HG03460 (cell line): ENCODE measurements at regions not wholly inside any gene's neighbourhood (a gene's known extent, or its start where the extent isn't known, plus 50 kb on each side); places are given as distances from the start of the nearest gene placed in this dataset.

Source experiments
- ATAC-seq: cut with Tn5 transposase; IDR thresholded peaks from one replicate; pipeline ENCODE4 v1.9.1; 2021; ENCODE audit not compliant: unreplicated experiment

DNA sequence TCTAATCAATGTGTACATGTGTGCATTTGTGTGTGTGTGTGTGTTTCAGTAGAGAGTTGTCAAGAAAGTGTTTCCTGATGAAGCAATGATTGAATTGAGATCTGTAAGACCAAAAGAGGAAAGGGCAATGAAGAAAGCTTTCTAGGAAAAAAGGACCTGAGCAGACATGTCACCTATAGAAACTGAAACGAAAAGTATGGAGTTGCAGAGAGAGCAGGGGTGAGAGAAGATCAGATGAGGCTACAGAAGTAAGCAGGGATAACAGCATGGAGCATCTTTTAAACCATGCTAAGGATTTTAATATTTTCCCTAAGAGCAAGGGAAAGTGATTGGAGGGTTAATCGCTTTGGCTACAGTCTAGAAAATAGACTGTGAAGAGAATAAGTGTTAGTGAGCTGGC, 1459.4 kb upstream of the TENM4 start:
- peak; percentile 81 for ATAC-seq

DNA sequence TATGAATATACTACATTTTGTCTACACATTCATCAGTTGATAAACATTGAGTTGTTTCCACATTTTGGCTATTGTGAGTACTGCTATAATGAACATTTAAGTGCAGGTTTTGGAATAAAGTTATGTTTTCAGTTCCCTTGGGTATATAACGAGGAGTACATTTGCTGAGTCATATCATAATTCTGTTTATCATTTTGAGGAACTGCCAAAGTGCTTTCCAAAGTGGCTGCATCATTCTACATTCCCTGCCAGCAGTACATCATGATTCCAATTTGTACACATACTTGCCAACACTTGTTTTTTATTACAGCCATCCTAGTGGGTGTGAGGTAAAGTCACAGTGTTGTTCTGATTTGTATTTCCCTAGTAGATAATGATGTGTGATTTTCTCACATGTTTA, 1458.6 kb upstream of the TENM4 start:
- no peak for ATAC-seq

DNA sequence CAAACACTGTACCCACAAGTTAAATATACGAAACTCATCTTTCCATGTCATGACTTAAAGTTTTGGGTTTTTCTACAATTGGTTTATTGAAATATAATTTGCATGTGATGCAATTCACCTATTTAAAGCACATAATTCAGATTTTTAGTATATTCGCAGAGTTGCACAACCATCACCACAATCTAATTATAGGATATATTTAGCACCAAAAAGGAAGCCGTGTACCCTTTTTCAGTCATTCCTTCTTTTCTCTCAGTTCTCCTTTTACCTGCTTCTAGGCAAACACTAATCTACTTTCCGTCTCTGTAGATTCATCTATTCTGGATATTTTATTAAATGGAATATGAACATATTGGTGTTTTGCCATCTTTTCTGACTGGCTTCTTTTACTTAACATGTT, 1458.1 kb upstream of the TENM4 start:
- ATAC-seq = no peak

DNA sequence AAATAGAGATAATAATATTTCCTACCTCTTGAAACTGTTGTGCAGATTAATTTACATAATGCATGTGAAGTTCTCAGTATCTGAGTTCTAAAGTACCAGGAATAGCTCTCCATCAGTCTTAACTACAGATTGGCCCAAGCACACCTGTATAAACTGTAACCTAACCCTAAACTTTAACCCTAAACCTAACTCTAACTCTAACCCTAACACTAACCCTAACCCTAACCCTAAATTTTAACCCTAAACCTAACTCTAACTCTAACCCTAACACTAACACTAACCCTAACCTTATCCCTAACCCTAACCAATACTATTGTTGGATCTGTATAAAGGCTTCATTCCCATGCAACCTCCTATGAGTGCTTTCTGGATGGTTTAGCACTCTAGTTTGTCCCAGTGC, 1445.9 kb upstream of the TENM4 start:
- ATAC-seq = no peak

DNA sequence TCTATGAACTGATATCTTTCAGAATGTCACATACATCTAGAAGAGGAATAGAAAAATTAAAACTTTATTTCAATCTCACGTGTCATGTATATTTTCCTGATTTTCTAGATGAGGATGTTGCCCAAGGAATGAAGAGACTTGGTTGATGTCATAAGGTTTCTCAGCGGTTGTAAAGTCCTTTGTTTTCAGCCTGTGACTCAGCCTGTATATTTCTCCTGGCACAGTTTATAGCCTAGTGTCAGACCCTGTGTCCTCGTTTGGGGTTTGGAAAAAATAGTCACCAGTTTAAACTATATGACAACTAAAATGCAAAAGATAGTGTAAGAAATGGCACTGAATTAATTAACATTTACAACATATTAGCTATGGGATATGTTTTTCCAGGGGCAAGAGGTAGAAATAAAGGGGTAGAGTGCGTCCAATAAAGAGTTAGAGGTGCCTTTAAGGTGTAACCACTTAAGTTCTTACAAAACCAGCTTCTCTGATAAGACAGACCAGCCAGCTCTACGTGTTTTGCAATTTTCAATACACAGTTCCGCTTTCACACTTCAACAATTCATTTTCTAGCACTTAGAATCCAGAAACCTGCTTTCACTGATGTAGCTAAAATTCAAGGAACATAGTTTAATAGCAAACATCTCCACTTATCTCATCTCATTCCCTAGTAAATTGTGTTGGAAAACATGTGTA, 1432.6 kb upstream of the TENM4 start:
- no peak for ATAC-seq

DNA sequence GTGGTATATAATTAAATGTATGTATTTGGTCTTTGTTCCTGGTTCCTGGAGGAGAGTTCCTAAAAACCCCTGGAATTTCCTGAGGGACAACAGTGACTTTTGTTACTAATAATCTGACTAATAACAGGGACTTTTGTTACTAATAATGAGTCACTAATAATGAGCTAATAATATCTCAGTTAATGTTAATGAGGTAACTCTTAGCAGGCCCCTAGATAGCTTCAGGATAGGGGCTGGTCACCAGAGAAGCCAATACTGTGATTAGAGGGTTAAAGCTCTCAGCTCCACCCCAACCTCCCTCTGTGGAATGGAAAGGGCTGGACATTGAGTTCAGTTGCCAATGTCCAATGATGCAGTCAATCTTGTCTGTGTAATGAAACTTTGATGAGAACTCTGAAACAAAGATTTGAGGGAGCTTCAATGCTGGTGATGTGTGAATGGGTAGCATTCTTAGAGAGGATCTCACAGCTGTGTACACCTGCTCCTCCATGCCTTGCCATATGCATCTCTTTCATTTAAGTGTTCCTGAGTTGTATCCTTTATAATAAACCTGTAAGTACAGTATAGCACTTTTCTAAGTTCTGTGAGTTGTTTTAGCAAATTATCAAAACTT, 1431.4 kb upstream of the TENM4 start:
- no peak for ATAC-seq

DNA sequence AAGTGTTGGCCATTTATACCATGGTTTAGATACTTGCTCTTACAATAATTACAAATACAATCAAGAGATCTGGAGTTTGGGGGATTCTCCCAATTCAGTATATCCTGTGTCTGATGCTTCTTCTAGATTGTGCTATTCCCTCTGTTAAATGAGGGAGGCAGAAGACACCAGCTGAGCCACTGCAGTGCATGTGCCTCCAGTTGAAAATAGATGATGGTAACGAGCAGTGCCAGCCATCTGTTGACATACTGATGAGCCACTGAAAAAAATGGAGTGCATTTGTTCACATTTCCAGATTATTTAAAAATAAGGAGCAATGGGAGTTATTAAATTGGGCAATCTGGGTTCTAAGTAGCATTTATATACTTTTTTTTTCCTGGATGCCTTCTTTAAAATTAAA, 1428.0 kb upstream of the TENM4 start:
- ATAC-seq = no peak

DNA sequence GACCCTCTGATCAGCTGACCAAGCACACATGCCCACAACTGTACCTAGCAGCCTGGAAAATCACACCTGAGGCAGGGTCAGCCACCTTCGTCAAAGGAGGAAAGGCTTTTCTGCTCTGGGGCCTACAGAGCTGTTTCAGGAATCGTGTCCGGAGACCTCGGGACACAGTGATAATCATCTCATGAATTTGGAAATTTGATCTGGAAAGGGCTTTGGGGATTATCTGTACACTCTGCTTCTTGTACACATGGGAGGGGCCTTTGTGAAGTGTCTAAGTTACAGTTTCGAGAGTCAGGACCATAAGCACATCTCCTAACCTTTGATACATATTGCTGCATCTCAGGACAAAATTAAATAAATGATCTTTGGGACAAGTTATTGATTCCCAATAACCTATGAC, 1421.2 kb upstream of the TENM4 start:
- ATAC-seq = no peak

DNA sequence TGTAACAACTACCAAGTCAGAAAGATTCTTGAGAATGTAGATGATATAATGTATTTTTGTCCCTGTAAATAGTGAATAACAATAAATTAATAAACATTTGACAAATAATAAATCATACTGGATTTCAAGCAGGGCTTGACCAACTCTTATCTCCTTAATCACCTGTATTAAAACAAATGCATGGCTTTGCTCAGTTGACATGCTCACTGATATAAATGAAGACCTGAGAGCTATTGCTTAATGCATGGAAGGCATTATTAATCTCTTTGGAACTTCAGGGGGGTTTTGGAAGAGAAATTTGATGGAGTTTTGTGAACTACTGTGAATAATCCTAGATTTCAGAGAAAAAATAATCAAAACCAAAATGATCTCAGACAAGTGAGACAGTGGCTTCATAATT, 1420.4 kb upstream of the TENM4 start:
- no peak for ATAC-seq

DNA sequence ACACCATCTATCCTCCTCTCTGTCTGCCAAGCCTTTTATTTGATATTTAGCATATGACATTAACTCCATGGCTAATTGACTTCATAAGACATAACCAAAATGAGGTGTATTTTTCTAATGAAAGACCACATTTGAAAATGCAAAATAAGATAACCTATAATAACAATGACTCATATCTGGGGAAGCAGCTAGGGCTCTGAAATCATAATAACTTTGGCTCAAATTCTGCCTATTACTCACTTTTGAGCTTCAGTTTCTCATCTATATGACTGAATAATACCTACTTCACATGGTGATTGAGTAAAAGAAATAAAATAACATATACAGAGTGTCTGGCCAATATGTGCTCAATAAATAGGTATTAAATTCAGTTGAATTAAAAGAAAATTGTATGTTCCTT, 1419.8 kb upstream of the TENM4 start:
- ATAC-seq = no peak

DNA sequence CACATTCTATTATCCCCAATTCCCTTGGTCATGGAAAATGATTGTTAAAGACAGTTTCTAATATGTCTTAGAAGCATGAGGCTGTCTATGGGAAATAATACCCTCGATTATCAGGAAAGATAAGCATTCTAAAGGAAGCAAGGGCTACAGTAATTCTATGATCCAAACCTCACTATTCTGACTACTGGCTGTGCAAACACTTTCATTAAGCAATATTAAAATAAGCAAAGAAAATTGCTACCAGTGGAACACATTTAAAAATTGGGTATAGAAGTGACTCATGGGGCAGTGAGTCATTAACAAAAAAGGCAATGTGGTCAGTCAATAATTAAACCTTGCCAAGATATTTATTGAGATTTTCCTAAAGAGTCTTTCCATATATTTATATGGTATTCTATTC, 1415.2 kb upstream of the TENM4 start:
- no peak for ATAC-seq

DNA sequence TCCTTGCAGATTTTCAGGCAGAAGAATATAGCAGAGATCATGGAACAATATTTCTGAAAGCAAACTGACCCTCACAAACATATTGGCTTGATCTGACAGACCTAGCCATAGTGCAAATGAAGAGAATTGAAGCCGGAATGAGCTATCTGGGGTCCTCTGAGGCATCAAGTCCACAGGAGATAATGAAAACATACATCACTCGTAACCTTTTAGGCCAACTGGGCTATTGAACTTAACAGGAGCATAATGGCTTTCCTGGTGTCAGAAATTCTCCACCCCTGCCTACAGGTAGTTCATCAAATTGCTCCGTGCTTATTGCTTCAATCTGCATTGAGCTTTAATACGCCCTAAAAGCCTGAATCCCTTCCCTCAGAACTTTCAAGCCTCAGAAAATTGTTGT, 1414.6 kb upstream of the TENM4 start:
- ATAC-seq = no peak

DNA sequence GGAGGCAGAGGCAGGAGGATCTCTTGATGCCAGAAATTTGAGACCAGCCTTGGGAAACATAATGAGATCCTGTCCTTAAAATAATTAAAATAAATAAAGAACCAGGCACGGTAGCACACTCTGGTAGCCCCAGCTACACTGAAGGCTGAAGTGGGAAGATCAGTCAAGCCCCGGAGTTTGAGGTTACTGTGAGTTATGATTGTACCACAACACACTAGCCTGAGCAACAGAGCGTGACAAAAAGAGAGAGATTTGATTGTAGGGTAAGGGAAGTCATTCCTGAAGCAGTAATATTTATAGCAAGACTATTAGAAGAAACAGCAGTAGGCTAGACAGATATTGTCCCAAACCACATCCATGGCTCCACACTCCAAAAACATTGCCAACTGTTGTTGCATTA, 1408.4 kb upstream of the TENM4 start:
- peak; percentile 46 for ATAC-seq

DNA sequence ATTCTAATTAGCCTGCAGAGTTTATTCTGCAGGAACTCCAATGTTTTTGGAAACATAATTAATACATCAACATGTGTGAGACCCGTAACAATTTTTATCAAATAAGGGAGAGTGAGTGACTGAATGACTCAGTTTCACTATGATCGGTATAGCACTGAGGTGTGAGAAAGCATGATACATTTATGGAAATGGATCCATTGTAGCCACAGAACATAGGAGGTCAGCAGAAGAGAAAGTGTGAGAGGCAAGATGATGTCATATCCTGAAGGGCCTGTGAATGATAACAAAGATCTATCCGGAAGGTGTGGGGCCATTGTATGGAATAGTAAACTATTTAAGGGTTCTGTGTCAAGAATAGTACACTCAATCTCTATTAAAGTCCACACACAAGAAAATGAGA, 1406.1 kb upstream of the TENM4 start:
- ATAC-seq = peak; percentile 92

DNA sequence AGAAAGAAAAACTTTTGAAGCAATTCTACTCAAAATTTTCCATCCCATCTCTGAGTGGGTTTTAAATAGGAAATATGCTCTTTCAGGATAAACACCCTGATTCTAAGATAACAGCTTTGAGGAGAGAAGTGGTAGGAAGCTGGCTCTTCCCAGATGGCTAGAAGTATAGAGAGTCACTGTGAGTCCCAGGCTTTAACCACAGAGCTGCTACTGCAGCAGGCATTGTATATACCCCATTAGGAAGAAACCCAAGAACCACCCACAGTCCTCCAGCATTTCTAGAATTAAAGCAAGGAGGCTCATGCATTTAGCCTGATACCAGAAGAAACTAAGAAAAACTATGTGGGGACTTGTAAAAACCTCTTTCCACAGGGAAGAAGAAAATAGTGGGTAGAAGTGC, 1405.6 kb upstream of the TENM4 start:
- ATAC-seq = no peak

DNA sequence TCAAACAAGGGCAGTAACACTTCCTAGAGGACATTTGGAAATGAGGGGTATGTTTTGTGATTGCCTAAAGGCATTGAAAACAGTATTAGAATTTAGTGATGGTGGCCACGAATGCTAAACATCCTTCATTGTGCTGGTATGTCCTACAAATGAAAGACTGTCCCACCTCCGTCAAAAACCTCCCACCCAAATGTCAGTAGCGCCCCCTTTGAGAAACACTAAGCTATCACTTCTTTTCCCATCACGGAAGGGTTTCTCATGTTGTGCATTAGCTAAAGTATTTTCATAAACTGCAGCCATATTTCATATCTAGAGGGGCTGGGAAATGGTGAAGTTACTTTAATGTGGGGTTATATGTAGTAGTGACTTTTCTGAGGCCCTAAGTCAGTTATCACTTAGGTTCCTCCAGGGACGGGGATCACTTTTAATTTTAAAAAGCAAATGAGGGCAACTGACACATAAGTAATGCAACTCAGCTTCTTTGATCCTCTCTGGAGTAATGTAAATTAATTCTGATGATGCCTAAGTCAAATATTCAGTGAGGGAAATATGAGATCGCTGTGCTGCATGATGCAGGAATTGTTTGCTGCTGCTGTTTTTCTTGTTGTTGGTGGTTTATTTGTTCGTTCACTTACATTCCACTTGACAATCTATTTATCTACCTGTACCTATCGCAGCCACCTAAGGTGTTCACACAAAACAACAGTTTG, 1403.4 kb upstream of the TENM4 start:
- no peak for ATAC-seq

DNA sequence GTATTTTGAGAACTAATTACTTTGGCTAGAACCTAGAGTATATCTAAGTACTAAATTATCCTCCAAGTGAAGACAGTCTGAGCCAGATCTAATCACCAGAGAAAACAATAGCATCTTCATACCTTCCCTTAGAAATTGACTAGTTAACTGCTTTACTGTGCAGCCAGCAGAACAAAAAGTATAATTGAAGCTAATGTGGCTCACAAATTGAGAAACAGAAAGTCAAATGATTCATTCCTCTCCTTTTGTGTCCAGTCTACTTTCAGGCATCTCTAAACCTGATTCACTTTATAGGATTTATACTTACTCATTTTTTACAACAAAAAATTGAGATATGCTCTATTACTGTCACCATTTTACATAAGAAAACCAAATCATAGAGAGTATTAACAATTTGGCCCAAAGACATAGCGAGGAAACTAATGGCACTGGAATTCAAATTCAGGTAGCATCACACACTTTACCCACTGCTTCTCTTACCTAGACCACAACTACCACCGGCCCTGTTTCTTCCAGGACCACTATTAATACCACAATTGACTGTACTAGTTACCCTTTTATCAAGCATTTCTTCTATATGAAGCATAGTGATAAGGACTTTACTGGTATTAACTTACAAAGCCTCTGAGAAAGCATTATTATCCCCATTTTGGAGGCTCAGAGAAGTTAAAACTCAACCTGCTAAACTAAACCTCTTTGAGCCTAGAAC, 1402.6 kb upstream of the TENM4 start:
- ATAC-seq = no peak

DNA sequence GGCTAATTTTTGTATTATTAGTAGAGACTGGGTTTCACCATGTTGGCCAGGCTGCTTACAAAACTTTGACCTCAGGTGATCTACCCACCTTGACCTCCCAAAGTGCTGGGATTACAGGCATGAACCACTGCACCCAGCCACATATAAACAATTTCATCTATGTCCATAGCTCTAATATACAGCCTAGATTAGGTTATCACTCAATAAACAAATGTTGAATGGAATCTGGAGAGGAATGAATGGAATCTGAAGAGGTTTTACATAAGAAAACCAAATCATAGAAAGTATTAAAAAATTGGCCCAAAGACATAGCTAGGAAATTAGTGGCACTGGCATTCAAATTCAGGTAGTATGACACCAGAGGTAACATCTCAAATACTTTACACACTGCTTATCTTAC, 1401.4 kb upstream of the TENM4 start:
- no peak for ATAC-seq

DNA sequence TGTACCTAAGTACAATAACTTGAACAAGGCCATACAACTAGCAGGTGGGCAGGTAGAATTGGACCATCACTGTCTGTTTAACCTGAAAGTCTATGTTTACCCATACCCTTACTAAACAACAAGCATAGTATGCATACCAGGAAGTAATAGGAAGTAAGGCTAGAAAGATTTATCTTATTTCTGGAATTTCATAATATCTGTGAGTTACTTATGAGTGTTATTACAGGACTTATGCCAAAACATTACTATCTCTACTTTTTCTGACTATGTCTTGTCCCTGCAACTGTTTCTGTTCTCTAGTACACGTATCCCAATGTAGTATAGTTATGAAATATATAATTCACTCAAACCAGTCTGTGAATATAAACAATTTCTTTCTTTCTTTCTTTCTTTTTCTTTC, 1400.8 kb upstream of the TENM4 start:
- no peak for ATAC-seq

DNA sequence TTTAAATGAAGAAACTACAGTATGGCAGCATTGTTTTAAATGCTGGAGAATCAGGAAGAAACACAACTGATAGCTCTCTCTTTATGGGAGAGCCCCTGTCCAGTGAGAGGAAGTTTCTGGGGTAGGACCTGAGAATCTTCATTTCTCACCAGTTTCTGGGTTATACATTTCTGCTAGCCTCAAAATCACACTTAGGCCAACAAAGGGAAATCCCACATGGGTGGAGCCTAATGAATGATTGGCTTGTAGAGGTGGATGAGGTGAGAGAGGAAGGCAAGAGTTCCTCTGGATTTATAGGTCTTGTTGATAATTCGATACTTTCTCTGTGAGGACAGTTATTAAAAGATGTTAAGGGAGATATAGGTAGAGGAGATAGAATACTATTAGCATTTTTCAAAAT, 1397.3 kb upstream of the TENM4 start:
- peak; percentile 71 for ATAC-seq

DNA sequence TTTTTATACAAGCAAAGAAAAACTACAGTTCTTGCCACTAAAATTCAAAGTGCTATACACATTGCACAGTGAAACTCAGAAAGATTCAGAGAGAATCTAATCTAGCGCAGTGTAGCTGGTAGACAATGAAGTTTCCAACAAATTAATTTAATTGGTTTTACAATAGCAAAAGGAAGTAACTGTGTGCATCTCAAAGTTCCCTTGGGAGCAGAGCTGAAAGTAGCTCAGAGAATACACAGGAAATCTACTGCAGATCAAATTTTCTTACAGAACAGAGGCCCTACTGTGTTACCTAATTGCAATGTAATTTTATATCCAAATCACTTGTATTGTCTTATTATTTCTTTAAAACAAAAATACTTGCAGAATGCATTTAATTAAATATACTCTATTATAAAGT, 1396.2 kb upstream of the TENM4 start:
- ATAC-seq = no peak

DNA sequence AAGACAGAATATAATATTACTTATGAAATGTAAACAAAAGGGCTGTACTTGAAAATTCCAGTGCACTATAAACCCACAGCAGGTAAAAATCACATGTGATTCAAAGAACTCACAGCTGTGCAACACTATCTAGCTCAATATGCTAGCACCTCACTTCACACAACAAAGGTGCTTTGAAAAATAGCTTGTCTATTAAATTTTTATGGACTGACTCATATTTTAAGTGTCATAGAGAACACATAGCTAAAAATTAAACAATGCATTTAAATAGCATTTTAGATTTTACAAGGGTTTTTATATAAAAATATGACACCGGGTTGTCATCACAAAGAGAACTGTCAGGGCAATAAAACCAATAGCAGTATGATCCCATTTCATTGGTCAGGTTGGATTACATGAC, 1390.5 kb upstream of the TENM4 start:
- ATAC-seq = no peak
